HG03520 (cell line): ENCODE measurements at regions not wholly inside any gene's neighbourhood (a gene's known extent, or its start where the extent isn't known, plus 50 kb on each side); places are given as distances from the start of the nearest gene placed in this dataset.
A peak's percentile ranks its signal among the peaks of the same experiment; 100 is the strongest.
"Not testable (repeated sequence)": the region's sequence is repeated elsewhere in the genome, so short reads cannot be mapped to it uniquely, and the experiment has no call there.

Experiments used
- ATAC-seq: cut with Tn5 transposase; IDR thresholded peaks from one replicate; pipeline ENCODE4 v1.9.1; 2021; ENCODE audit warnings: mild to moderate bottlenecking, moderate library complexity; ENCODE audit not compliant: unreplicated experiment

- ATAC-seq, result no peak
Measured at GRCh38 chr21:25489673-25490072, 117.6 kb downstream of the MRPL39 start.

- ATAC-seq, result peak; percentile 56
Measured at GRCh38 chr21:25487046-25487594, 120.2 kb downstream of the MRPL39 start.

DNA sequence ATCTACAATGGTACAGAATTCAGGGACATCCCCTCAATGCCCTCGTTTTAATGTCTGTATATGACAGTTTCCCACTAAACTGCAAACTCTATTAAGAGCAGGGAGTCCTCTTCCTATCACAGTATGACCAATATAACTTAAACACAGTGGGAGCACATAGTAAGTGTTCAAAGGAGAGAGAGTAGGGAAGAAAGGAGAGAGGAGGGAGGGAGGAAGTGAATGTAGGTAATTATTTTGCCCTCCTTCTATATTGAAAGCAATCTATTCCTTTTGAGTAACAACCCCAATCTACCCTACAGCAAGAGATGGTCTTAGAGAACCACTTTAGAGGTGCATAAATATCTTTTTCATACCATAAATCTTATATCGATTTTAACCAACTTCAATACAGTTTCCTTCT lies 121.4 kb downstream of the MRPL39 start:
- ATAC-seq, result no peak

DNA sequence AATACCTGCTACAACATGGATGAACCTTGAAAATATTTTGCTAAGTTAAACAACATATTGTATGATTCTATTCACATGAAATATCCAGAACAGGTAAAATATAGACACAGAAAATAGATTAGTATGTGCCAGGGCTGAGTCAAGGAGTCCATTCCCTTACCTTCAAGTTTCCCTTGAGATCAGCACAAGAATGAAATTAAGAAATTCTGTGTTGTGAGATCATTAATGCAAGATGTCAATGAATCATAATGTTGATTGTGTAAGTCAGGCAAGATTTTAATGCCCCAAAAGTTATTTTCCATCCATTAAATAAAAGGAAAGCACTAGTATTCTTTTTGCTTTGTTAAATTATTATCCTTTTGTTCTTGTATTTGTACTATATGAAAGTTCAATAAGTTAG lies 139.4 kb downstream of the MRPL39 start:
- no peak for ATAC-seq

- not testable (repeated sequence) for ATAC-seq
Measured at GRCh38 chr21:25467071-25467470, 140.2 kb downstream of the MRPL39 start.

- no peak for ATAC-seq
Measured at GRCh38 chr21:25466470-25466869, 140.8 kb downstream of the MRPL39 start.

- ATAC-seq, result no peak
Measured at GRCh38 chr21:25465263-25465662, 142.0 kb downstream of the MRPL39 start.

- peak; percentile 73 for ATAC-seq
Measured at GRCh38 chr21:25464275-25464674, 143.0 kb downstream of the MRPL39 start.

- peak; percentile 58 for ATAC-seq
Measured at GRCh38 chr21:25462517-25462971, 144.7 kb downstream of the MRPL39 start.

DNA sequence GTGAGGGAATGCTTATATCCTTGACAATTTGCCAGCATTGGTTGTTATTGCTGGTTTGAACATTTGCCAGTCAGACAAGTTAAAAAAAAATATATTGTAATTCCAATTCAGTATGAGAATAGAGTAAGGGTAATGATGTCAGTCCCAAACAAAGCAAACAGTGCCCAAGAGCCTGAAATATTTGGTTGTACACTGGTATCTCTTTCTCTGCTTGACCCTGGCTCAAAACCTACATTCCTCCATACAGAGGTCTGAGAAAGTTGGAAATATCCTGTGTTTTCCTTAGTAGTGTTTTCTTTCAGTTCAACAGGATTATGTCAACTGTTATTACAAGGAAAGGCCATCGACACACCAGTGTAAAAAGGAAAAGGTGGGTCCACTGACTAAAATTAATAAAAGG lies 145.6 kb downstream of the MRPL39 start:
- ATAC-seq, result no peak

DNA sequence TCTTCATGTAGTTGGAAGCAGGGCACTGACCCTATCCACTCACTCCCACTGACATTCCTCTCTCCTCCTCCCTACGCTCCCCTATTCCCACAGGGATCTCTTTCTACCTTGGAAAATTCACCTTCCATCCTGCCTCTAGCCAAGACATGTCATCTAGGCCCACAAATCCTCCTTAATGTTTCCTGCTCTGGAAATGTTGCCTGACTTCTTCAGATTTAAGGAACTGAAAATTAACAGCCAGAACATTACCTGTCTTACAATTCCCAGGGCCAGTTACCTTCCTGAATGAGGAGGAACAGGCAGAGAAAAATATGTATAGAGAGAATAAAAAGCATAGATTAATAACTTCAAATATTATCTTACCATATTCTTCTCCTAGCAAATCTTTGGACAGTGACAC lies 147.3 kb downstream of the MRPL39 start:
- no peak for ATAC-seq

GRCh38 chr21:25459365-25459764 lies 147.9 kb downstream of the MRPL39 start:
- no peak for ATAC-seq

- no peak for ATAC-seq
Measured at GRCh38 chr21:25458484-25458883, 148.8 kb downstream of the MRPL39 start.

DNA sequence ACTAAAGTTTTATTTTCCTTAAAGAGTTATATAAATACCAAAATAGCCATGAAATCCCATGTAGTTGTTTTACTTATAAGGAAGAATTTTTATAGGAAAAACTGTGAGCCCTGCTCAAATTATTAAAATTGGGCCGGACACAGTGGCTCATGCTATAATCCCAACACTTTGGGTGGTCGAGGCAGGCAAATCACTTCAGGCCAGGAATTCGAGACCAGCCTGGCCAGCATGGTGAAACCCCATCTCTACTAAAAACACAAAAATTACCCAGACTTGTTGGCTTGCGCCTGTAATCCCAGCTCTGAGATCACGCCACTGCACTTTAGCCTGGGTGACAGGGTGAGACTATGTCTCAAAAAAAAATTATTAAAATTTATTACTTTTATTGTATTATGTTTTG lies 149.3 kb downstream of the MRPL39 start:
- no peak for ATAC-seq

DNA sequence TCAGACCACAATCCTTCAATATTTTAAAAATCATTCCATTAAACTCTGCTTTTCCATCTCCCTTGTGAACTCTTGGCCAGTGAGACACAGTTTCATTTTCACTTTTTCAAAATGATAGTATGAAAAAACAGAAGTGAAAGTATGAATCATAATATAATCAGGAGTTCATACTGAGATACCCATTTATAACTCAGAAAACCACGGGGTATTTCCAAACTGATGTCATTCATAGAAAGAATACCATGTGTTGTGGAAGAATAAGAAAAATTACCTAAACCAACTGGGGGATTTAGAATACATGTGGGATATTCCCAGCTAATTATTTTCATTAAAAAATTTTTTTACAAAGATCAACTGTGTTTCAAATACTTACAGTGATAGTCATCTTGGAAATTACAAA lies 149.9 kb downstream of the MRPL39 start:
- ATAC-seq, result peak; percentile 66

DNA sequence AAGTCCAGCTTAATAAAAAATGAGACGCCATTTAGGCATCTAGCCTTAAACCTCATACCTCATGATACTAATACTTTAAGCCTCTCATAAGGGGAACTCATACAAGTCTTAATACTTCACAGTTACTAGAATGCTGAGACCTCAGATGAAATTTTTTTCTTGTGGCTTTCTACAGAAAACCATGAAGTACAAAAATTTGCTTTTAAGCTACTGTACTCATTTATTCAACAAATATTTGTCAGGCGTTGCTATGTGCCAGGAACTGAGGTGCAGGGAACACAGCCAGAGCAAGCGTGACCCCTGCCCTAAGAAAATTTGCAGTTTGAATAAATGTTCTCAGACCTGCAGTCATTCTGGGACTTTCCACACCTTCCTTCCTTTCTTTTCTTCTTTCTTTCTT lies 150.6 kb downstream of the MRPL39 start:
- ATAC-seq, result peak; percentile 39

- ATAC-seq, result no peak
Measured at GRCh38 chr21:25453524-25453923, 153.8 kb downstream of the MRPL39 start.

DNA sequence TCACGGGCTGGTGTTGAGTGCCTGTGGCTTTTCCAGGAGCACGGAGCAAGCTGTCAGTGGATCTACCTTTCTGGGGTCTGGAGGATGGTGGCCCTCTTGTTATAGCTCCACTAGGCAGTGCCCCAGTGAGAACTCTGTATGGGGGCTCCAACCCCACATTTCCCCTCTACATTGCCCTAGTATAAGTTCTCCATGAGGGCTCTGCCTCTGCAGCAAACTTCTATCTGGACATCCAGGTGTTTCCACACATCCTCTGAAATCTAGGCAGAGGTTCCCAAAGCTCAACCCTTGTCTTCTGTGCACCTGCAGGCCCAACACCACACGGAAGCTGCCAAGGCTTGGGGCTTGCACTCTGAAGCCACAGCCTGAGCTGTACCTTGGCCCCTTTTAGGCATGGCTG lies 157.3 kb downstream of the MRPL39 start:
- no peak for ATAC-seq

GRCh38 chr21:25441835-25442234 lies 165.4 kb downstream of the MRPL39 start:
- ATAC-seq, result no peak

DNA sequence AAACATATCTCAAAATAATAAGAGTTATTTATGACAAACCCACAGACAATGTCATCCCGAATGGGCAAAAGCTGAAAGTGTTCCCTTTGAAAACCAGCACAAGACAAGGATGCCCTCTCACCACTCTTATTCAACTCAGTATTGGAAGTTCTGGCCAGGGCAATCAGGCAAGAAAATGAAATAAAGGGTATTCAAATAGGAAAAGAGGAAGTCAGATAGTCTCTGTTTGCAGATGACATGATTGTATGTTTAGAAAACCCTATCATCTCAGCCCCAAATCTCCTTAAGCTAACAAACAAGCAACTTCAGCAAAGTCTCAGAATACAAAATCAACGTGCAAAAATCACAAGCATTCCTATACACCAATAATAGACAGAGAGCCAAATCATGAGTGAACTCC lies 169.8 kb downstream of the MRPL39 start:
- not testable (repeated sequence) for ATAC-seq

- ATAC-seq, result no peak
Measured at GRCh38 chr21:25428537-25428936, 178.7 kb downstream of the MRPL39 start.

DNA sequence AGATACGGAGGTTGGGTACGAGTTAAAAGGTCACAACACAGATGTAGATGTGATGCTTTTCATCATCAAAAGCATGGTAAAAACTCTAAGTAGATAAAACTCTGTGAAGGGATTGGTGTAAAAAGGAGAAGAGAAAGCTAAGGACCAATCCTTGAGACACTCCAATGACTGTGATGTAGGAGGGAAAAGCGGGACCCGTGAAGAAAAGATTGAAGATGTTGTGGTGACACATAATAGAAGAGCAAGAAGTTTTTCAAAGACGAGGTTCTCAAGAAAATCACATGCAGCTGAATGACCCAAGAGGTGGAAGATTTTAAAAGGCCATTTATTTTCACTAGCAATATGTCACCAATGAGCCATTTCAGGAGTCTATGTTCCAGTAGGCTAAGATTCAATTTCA lies 179.5 kb downstream of the MRPL39 start:
- no peak for ATAC-seq

GRCh38 chr21:25426580-25426979 lies 180.7 kb downstream of the MRPL39 start:
- no peak for ATAC-seq
